PC-9 (cell line): ENCODE measurements at regions not wholly inside any gene's neighbourhood (a gene's known extent, or its start where the extent isn't known, plus 50 kb on each side); places are given as distances from the start of the nearest gene placed in this dataset.

Experiments used
- CTCF ChIP-seq: fragments of 200-600 bp; sonication (generic); conservative IDR thresholded peaks from 2 replicates; pipeline ENCODE4 v1.6.1; 2017; ENCODE audit warnings: mixed run types, antibody characterized with exemption, mild to moderate bottlenecking, moderate library complexity
- EZH2 ChIP-seq: fragments of 200-600 bp; sonication (generic); IDR thresholded peaks from 2 replicates; pipeline ENCODE4 v1.8.0; 2017; ENCODE audit warnings: antibody characterized with exemption, low read depth

- no peak for TF ChIP-seq CTCF
- no peak for TF ChIP-seq EZH2
Measured at GRCh38 chr7:156060925-156061324, 248.7 kb upstream of the SHH start.
